ENCODE measurements at regions not wholly inside any gene's neighbourhood (a gene's known extent, or its start where the extent isn't known, plus 50 kb on each side); places are given as distances from the start of the nearest gene placed in this dataset.

- no peak overlapping the region for H3K27ac ChIP-seq
- no peak overlapping the region for H3K4me3 ChIP-seq
Measured at GRCh38 chr10:52631648-52632047, 140.9 kb downstream of the MBL2 start.

- Histone ChIP-seq H3K27ac (no peak overlapping the region), H3K4me3 (no peak overlapping the region)
Measured at GRCh38 chr10:52632591-52632990, 140.0 kb downstream of the MBL2 start.

DNA sequence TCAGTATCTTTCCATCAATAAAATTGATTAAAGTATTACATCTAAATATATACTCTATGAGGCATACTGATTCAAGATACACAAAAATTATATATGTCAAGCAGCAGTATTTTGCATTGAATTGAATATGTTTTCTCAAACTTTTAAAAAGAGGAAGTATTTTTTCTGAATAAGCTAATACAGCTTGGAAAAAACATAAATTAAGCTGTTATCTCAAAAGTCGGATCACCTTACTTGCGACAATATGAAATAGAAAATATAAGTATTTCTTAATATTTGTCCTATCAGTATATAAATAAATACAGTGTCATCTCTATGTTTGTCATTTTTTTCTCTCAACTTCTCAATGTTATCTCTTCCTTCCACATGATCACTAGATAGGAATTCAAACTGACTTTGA is 139.3 kb downstream of the MBL2 start:
- no peak overlapping the region for H3K4me3 ChIP-seq
- H3K27ac ChIP-seq, result no peak overlapping the region

- H3K4me3 ChIP-seq, result no peak overlapping the region
- no peak overlapping the region for H3K27ac ChIP-seq
Measured at GRCh38 chr10:52635651-52636050, 136.9 kb downstream of the MBL2 start.

- Histone ChIP-seq H3K4me3 (no peak overlapping the region), H3K27ac (no peak overlapping the region)
Measured at GRCh38 chr10:52636874-52637273, 135.7 kb downstream of the MBL2 start.

GRCh38 chr10:52637592-52637991 is 135.0 kb downstream of the MBL2 start:
- H3K27ac ChIP-seq, result no peak overlapping the region
- no peak overlapping the region for H3K4me3 ChIP-seq

DNA sequence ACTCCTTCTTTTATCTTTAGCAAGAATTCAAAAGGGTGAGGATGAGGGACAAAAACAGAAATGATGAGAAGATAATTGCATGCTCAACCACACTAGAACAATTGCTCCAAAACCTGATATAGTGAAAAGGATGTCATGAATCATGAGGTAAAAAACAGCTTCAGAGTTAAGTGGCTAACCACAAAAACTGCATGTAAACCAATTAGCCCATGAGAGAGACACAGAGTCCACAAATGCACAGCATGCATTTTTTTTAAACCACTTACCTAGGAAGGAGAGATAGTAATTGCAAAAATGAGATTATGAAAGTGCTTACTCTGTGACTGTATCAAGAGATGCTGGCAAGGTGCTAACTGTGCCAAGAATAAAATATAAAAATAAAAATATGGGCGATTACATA is 132.9 kb downstream of the MBL2 start:
- H3K4me3 ChIP-seq, result no peak overlapping the region
- H3K27ac ChIP-seq, result no peak overlapping the region

GRCh38 chr10:52642208-52642607 is 130.4 kb downstream of the MBL2 start:
- H3K27ac ChIP-seq, result no peak overlapping the region

DNA sequence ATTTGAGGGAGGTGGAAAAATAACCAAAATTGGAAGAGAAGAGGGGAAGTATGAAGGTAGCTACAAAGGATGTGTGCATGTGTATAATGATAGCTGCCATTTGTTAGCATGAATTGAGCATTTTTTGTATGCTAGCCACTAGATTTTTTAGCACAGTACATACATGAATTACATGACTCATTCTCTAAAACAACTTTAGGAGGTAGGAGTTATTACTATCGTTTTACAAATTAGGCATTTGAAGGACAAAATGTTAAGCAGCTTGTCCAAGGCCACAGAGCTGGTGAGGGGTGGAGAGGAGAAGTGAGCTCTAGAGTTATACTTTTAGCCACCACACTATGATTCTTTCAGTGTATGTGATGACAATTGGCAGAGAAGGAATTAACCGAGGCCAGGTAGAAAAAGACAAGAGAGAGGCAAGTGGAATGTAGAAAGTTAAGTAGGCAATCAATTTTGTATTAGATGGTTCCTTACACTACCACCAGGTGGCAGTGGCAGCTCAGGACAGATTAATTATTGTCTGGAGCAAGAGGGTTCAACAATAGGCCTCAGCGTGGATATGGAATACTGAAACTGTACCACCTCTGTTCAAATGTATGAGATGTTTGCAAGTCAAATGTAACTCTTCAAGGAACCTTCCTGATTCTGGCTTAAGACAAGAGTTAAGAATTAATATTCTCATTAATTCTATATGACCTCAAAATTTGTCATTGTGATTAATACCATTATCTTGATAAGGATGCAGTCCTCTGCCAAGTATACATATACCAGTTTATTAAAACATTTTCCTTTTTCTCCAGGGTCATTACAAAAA is 128.0 kb downstream of the MBL2 start:
- H3K4me3 ChIP-seq, result no peak overlapping the region
- no peak overlapping the region for H3K27ac ChIP-seq

More at GRCh38 chr10:52642208-52642607, 130.4 kb downstream of the MBL2 start:
- no peak overlapping the region for H3K4me3 ChIP-seq

DNA sequence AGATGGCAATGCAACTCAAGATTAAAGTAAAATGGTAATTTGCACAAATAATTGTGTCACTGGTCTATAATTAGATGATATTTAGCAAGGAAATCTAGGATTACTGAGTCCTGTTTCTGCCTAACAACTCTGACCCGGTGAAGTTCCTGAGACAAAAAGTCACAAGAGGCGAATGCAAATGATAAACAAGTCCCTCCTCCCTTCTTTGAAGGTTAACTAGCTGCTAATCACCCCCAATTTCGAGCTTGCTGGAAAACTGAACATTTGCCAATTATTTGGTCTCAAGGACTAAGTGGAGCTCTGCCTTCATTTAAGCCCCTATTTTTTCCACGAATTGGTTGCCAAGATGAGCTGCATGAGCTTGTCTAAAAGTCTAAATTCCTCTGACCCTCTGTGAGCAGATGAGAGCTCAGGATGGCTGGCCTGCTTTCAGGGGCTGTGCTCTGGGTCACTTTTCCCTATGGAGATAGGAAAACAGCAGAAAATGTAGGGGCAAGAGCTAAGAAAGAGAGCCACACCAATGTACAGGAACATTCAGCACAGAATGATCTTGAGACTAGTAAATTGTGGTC is 127.3 kb downstream of the MBL2 start:
- Histone ChIP-seq H3K27ac (no peak overlapping the region), H3K4me3 (no peak overlapping the region)

- H3K4me3 ChIP-seq, result no peak overlapping the region
Measured at GRCh38 chr10:52649511-52649910, 123.1 kb downstream of the MBL2 start.

GRCh38 chr10:52650873-52651272 is 121.7 kb downstream of the MBL2 start:
- Histone ChIP-seq H3K4me3 (no peak overlapping the region), H3K27ac (no peak overlapping the region)

More at GRCh38 chr10:52649511-52649910, 123.1 kb downstream of the MBL2 start:
- no peak overlapping the region for H3K27ac ChIP-seq

DNA sequence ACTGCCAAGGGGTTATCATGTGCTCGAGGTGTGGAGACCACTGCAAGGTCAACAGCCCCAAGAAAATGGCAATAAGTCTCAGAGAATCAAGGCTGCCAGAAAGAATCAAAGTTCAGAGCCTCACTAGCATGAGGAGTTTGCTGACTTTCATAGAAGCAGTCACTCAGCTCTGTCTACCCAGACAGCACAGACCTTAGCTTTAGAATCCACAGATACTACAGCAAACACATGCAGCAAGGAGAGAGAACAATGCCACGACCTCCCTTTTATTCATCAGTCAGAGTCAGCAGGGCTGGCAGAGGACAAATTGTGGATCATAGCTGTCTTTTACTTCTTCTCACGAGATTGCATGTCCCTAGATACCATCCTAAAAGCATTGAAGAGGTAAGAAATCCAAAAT is 121.3 kb downstream of the MBL2 start:
- no peak overlapping the region for H3K4me3 ChIP-seq
- no peak overlapping the region for H3K27ac ChIP-seq

DNA sequence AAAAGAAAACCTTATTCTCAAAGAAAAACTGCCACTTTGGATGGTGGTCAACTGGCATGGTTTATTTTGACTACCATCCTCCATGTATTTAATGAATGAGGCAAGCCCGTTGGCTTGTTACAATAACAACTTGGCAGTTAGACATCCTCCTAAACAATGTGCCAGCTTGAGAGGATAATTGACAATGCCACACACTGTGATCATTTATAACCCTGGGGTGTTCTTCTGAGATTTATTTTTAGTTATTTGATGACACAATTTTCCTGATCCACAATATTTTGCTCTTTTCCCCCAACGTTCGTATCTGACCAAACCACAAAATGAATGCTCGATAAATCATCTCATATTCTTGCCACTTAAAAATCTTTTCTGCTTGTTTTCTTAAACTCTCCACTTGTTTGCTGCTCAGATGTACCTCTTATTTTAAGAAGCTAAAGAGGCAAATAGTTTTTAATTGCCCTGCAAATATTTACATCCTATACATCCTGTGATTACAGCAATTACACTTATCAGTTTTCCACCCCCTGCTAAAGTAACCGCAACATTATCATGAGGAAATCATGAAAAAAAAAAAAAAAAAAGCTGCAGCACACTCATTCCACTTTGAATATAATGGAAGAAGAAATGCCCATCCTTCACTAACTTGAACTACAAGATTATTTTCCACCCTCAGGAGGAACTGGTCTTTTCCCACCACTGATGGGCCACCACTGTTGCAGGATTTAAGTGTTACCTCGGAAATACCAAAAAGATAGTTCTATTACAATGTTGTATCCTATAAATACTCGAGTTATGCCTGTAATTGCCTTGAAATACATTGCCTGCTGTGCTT is 119.9 kb downstream of the MBL2 start:
- no peak overlapping the region for H3K4me3 ChIP-seq
- no peak overlapping the region for H3K27ac ChIP-seq

DNA sequence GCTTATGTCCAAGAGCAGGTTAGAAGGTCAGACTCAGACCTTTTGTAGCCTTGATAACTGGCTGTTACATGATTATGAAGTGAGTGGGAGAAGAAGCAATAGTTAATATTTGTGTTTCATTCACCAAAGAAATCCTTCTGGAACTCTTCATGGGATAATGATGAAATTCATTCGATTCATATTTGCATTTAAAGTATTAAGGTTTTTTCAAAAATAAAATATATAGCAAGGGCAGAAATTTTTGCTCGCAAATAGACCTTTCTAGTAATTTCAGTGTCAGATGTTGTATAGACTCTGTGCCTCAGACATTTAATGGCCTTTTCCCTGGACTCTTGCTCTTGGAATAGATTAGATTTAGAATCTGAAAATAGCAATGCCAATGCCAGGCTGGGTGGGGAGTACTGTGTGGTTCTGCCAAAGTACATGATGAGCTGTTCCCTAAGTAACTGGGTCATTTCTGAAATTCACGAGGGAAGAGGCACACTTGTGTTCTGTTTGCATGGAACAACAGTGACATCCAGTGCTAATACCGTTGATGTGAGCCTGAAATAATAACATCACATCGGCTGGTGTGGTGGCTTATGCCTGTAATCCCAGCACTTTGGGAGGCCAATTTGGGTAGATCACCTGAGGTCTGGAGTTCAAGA is 119.2 kb downstream of the MBL2 start:
- Histone ChIP-seq H3K4me3 (no peak overlapping the region), H3K27ac (no peak overlapping the region)

GRCh38 chr10:52654201-52654600 is 118.4 kb downstream of the MBL2 start:
- Histone ChIP-seq H3K4me3 (no peak overlapping the region), H3K27ac (no peak overlapping the region)

- Histone ChIP-seq H3K4me3 (no peak overlapping the region), H3K27ac (no peak overlapping the region)
Measured at GRCh38 chr10:52658112-52658511, 114.5 kb downstream of the MBL2 start.

GRCh38 chr10:52659085-52659484 is 113.5 kb downstream of the MBL2 start:
- Histone ChIP-seq H3K4me3 (no peak overlapping the region), H3K27ac (no peak overlapping the region)

DNA sequence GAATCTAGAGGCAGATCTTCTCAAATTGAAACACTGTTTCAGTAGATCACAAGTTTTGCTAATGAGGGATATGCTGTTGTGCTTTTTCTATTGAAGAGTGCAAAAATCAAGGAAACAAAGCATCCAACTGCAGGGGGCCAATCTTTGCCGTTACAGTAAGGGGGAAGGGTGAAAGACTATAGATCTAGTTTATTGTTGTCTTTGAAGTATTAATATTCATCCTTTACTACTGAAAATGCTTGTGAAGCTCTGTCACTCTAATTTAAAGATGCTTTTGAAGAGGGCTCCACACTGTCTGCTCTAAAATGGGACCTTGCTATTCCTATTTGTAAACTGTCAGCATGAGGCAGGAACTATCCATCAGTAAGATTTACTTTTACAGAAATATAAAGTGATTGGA is 110.3 kb downstream of the MBL2 start:
- H3K27ac ChIP-seq, result no peak overlapping the region
- H3K4me3 ChIP-seq, result no peak overlapping the region

GRCh38 chr10:52663161-52663560 is 109.4 kb downstream of the MBL2 start:
- no peak overlapping the region for H3K4me3 ChIP-seq
- no peak overlapping the region for H3K27ac ChIP-seq
